ENCODE measurements at regions not wholly inside any gene's neighbourhood (a gene's known extent, or its start where the extent isn't known, plus 50 kb on each side); places are given as distances from the start of the nearest gene placed in this dataset.

DNA sequence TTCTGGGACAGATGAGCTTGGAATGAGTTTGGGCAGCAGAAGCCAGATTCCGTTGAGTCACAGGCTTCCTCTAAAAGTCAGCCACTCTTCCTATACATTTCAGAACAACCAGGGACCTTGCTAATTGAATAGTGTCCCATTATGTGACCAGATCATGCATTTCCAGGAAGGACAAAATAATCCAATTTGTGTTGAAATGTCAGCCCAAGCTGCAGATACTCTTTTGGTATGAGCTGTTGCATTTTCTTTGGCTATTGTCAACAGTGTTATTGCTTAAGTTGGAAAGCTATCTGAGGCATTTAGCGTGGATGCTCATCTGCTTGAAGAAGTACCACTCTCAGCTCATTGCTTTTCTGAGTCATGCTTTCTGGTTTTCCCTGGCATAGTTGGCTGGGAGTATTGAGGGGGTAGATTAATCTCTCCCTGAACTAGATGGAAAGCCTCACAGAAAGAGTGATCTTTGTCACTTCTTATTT is 223.7 kb upstream of the HABP2 start:
- H3K4me3 Mint-ChIP-seq: no peak overlapping the region
- H3K9me3 Mint-ChIP-seq: peaks cover 2% of the 10 kb centered on the region
- peaks cover 20% of the 10 kb centered on the region for H3K4me1 Mint-ChIP-seq
- DNase-seq (ENCODE audit: low read depth, low spot score): no peak
- TF ChIP-seq, protein P1, sequence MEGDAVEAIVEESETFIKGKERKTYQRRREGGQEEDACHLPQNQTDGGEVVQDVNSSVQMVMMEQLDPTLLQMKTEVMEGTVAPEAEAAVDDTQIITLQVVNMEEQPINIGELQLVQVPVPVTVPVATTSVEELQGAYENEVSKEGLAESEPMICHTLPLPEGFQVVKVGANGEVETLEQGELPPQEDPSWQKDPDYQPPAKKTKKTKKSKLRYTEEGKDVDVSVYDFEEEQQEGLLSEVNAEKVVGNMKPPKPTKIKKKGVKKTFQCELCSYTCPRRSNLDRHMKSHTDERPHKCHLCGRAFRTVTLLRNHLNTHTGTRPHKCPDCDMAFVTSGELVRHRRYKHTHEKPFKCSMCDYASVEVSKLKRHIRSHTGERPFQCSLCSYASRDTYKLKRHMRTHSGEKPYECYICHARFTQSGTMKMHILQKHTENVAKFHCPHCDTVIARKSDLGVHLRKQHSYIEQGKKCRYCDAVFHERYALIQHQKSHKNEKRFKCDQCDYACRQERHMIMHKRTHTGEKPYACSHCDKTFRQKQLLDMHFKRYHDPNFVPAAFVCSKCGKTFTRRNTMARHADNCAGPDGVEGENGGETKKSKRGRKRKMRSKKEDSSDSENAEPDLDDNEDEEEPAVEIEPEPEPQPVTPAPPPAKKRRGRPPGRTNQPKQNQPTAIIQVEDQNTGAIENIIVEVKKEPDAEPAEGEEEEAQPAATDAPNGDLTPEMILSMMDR (conservative IDR thresholded peaks at IDR 0.05): no peak
- H3K36me3 Mint-ChIP-seq (ENCODE audit: low read depth): peaks cover 2% of the 10 kb centered on the region
- no peaks in the 10 kb centered on the region for H3K27me3 Mint-ChIP-seq (ENCODE audit: low read depth)
- H3K27ac Mint-ChIP-seq (ENCODE audit: unreplicated experiment): no peak overlapping the region

DNA sequence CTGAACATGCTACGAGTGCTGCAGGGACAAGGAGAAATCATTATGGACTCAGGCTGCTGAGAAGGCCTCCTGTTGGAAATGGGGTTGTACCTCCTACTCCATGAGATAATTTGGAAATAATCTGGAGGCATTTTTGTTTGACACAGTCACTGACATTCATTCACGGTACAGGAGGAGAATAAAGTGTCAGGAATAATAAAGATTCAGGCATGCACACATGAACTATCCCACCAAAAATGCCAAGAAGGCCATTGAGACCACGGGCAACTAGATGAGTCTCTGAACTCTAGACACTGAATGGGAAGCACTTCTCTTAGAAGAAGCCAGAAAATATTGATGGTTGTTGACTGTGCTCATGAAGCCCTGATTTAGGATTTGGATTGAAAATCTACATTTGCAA is 220.9 kb upstream of the HABP2 start:
- Mint-ChIP-seq H3K36me3 (ENCODE audit: low read depth) (peaks cover 7% of the 10 kb centered on the region), H3K4me1 (peaks cover 8% of the 10 kb centered on the region), H3K27ac (ENCODE audit: unreplicated experiment) (no peak overlapping the region), H3K9me3 (peaks cover 8% of the 10 kb centered on the region), H3K4me3 (no peak overlapping the region), H3K27me3 (ENCODE audit: low read depth) (no peaks in the 10 kb centered on the region)
- no peak for DNase-seq (ENCODE audit: low read depth, low spot score)
- TF ChIP-seq, protein P1 (conservative IDR thresholded peaks at IDR 0.05): no peak

DNA sequence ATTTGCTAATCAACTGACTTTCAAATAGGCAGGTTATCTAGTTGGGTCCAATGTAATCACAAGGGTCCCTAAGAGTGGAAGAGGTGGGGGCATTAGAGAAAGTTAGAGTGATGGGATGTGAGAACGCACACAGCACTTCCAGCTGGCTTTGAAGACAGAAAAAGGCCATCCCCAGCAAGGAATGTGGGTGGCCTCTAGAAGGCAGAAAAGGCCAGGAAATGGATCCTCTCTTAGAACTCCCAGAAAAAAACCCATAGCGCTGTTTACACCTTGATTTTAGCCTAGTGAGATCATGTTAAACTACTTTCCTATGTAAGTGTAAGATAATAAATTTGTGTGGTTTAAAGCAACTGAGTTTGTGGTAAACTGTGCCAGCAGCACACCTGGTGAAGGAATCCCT is 219.5 kb upstream of the HABP2 start:
- H3K27me3 Mint-ChIP-seq (ENCODE audit: low read depth): no peaks in the 10 kb centered on the region
- no peak for DNase-seq (ENCODE audit: low read depth, low spot score)
- H3K36me3 Mint-ChIP-seq (ENCODE audit: low read depth): peaks cover 7% of the 10 kb centered on the region
- no peak overlapping the region for H3K27ac Mint-ChIP-seq (ENCODE audit: unreplicated experiment)
- H3K9me3 Mint-ChIP-seq: peaks cover 8% of the 10 kb centered on the region
- TF ChIP-seq, protein P1 (conservative IDR thresholded peaks at IDR 0.05): no peak
- no peaks in the 10 kb centered on the region for H3K4me1 Mint-ChIP-seq
- H3K4me3 Mint-ChIP-seq: no peak overlapping the region

DNA sequence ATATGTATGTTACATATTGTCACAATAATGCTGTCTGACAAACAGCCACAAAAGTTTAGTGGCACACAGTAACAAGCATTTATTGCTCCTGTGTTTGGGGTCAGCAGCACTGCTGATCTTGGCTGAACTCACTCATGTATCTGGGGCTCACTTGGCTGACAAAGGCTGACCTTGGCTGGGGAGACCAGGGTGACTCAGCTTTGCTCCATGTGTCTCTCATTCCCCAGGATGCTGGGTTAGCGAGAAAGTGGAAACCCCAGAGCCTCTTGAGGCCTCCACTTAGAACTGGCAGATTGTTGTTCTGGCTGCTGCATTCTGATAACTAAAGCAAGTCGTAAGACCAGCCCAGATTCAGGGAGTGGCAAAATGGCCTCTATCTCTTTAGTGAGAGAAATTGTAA is 217.3 kb upstream of the HABP2 start:
- no peak for DNase-seq (ENCODE audit: low read depth, low spot score)

DNA sequence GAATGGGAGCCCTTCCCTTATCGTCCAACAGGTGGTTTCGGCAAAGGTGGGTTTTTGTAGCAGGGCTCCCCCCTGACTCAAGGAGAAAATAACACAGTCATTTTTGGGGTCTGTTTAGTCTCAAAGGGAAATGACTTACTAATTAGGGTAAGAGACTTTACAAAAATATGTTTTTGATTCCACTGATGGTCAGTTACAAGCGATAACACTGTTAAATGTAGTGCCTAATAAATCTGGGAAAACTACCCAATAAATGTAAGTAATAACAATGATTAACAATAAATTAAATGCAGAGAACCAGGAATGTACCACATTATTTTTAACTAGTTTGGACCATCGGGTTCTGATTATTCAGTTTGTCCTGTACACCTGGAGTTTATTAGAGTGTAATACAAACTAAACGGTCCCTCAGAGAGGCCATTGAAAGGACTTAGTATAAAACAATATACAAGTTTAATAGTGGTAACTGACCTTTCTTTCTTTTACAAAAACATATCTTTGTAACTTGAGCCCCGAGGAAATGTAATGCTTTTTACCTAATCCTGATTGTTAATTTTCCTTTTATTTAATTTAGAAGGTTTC is 216.2 kb upstream of the HABP2 start:
- Mint-ChIP-seq H3K27ac (ENCODE audit: unreplicated experiment) (no peak overlapping the region), H3K27me3 (ENCODE audit: low read depth) (no peaks in the 10 kb centered on the region), H3K36me3 (ENCODE audit: low read depth) (peaks cover 7% of the 10 kb centered on the region), H3K9me3 (peaks cover 8% of the 10 kb centered on the region), H3K4me1 (no peaks in the 10 kb centered on the region), H3K4me3 (no peak overlapping the region)
- DNase-seq (ENCODE audit: low read depth, low spot score): no peak
- TF ChIP-seq, protein P1 (conservative IDR thresholded peaks at IDR 0.05): no peak

More for the DNA sequence above, 217.3 kb upstream of the HABP2 start:
- Mint-ChIP-seq H3K36me3 (ENCODE audit: low read depth) (peaks cover 7% of the 10 kb centered on the region), H3K4me1 (no peaks in the 10 kb centered on the region), H3K9me3 (peaks cover 8% of the 10 kb centered on the region), H3K27me3 (ENCODE audit: low read depth) (no peaks in the 10 kb centered on the region), H3K27ac (ENCODE audit: unreplicated experiment) (no peak overlapping the region), H3K4me3 (no peak overlapping the region)
- TF ChIP-seq, protein P1 (conservative IDR thresholded peaks at IDR 0.05): no peak

All from neural crest cell (in vitro differentiated cells).